ENCODE measurements at regions not wholly inside any gene's neighbourhood (a gene's known extent, or its start where the extent isn't known, plus 50 kb on each side); places are given as distances from the start of the nearest gene placed in this dataset.

- no peak overlapping the region for H2AFZ ChIP-seq (ENCODE audit: low read depth, low read length)
- H3K27me3 ChIP-seq (ENCODE audit: insufficient read depth, low read length) = no peaks in the 10 kb centered on the region
- H4K20me1 ChIP-seq (ENCODE audit: insufficient read depth, low read length) = no peaks in the 10 kb centered on the region
- DNase-seq (ENCODE audit: low read depth) (no peak), FAIRE-seq (no peak)
- H3K4me1 ChIP-seq (ENCODE audit: insufficient read depth, low read length) = no peaks in the 10 kb centered on the region
- Mint-ChIP-seq H3K4me3 (ENCODE audit: unreplicated experiment) (no peak overlapping the region), H3K9me3 (ENCODE audit: unreplicated experiment) (peaks cover 9% of the 10 kb centered on the region), H3K27me3 (ENCODE audit: low read depth, unreplicated experiment) (peaks cover 15% of the 10 kb centered on the region), H3K36me3 (ENCODE audit: low read depth, unreplicated experiment) (peaks cover 3% of the 10 kb centered on the region), H3K4me1 (ENCODE audit: low read depth, unreplicated experiment) (no peaks in the 10 kb centered on the region), H3K27ac (ENCODE audit: unreplicated experiment) (no peak overlapping the region)
- no peaks in the 10 kb centered on the region for H3K9me3 ChIP-seq (ENCODE audit: insufficient read depth, low read depth, low read length)
- TF ChIP-seq, protein P1, sequence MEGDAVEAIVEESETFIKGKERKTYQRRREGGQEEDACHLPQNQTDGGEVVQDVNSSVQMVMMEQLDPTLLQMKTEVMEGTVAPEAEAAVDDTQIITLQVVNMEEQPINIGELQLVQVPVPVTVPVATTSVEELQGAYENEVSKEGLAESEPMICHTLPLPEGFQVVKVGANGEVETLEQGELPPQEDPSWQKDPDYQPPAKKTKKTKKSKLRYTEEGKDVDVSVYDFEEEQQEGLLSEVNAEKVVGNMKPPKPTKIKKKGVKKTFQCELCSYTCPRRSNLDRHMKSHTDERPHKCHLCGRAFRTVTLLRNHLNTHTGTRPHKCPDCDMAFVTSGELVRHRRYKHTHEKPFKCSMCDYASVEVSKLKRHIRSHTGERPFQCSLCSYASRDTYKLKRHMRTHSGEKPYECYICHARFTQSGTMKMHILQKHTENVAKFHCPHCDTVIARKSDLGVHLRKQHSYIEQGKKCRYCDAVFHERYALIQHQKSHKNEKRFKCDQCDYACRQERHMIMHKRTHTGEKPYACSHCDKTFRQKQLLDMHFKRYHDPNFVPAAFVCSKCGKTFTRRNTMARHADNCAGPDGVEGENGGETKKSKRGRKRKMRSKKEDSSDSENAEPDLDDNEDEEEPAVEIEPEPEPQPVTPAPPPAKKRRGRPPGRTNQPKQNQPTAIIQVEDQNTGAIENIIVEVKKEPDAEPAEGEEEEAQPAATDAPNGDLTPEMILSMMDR (IDR thresholded peaks at IDR 0.05; ENCODE audit: insufficient read depth, low read depth, low read length) = no peak
- TF ChIP-seq EZH2 (IDR thresholded peaks at IDR 0.05; ENCODE audit: insufficient read depth, low read length) = no peak
- no peak overlapping the region for H3K9ac ChIP-seq (ENCODE audit: low read length)
- no peaks in the 10 kb centered on the region for H3K36me3 ChIP-seq (ENCODE audit: insufficient read depth, low read length)
- no peaks in the 10 kb centered on the region for H3K79me2 ChIP-seq (ENCODE audit: insufficient read depth, low read length)
- no peak overlapping the region for H3K4me2 ChIP-seq (ENCODE audit: low read length)
- no peak overlapping the region for H3K27ac ChIP-seq (ENCODE audit: low read depth, low read length)
- no peak overlapping the region for H3K4me3 ChIP-seq (ENCODE audit: insufficient read depth, low read depth, low read length)
Measured at GRCh38 chr15:72948662-72949061, 103.6 kb upstream of the NEO1 start.

GRCh38 chr15:72947709-72948108 is 104.6 kb upstream of the NEO1 start:
- no peak overlapping the region for H2AFZ ChIP-seq (ENCODE audit: low read depth, low read length)
- H3K4me1 ChIP-seq (ENCODE audit: insufficient read depth, low read length) = no peaks in the 10 kb centered on the region
- H4K20me1 ChIP-seq (ENCODE audit: insufficient read depth, low read length) = no peaks in the 10 kb centered on the region
- H3K27ac Mint-ChIP-seq (ENCODE audit: unreplicated experiment) = no peak overlapping the region
- H3K4me3 ChIP-seq (ENCODE audit: insufficient read depth, low read depth, low read length) = no peak overlapping the region
- no peaks in the 10 kb centered on the region for H3K36me3 ChIP-seq (ENCODE audit: insufficient read depth, low read length)
- H3K79me2 ChIP-seq (ENCODE audit: insufficient read depth, low read length) = no peaks in the 10 kb centered on the region
- no peak overlapping the region for H3K27ac ChIP-seq (ENCODE audit: low read depth, low read length)
- no peaks in the 10 kb centered on the region for H3K4me1 Mint-ChIP-seq (ENCODE audit: low read depth, unreplicated experiment)
- no peak overlapping the region for H3K4me2 ChIP-seq (ENCODE audit: low read length)
- no peak overlapping the region for H3K9ac ChIP-seq (ENCODE audit: low read length)
- no peak for DNase-seq (ENCODE audit: low read depth)
- TF ChIP-seq EZH2 (IDR thresholded peaks at IDR 0.05; ENCODE audit: insufficient read depth, low read length) = no peak
- TF ChIP-seq, protein P1 (IDR thresholded peaks at IDR 0.05; ENCODE audit: insufficient read depth, low read depth, low read length) = no peak
- no peaks in the 10 kb centered on the region for H3K27me3 ChIP-seq (ENCODE audit: insufficient read depth, low read length)
- H3K9me3 ChIP-seq (ENCODE audit: insufficient read depth, low read depth, low read length) = no peaks in the 10 kb centered on the region
- H3K9me3 Mint-ChIP-seq (ENCODE audit: unreplicated experiment) = peaks cover 9% of the 10 kb centered on the region
- FAIRE-seq = no peak
- no peak overlapping the region for H3K4me3 Mint-ChIP-seq (ENCODE audit: unreplicated experiment)
- H3K36me3 Mint-ChIP-seq (ENCODE audit: low read depth, unreplicated experiment) = no peaks in the 10 kb centered on the region
- H3K27me3 Mint-ChIP-seq (ENCODE audit: low read depth, unreplicated experiment) = peaks cover 18% of the 10 kb centered on the region

DNA sequence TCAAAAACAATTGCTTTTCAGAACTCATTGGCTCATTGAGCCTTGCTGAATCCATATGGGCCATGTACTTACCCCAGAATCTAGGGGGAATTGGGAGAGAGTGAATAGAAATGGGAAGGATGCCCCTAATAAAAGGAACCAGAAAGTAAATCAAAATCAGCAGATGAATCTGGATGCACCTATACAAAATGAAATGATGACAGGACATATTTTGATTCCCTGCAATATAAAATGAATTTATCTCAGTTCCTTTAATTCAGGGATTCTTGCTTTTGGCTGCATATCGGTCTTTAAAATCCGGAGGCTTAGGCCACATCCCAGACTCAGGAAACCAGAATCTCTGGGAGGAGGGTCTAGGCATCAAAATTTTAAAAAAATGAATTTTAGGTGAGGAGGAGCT is 107.7 kb upstream of the NEO1 start:
- Histone ChIP-seq H2AFZ (ENCODE audit: low read depth, low read length) (no peak overlapping the region), H3K27me3 (ENCODE audit: insufficient read depth, low read length) (no peaks in the 10 kb centered on the region), H3K36me3 (ENCODE audit: insufficient read depth, low read length) (no peaks in the 10 kb centered on the region), H3K27ac (ENCODE audit: low read depth, low read length) (no peak overlapping the region), H3K4me3 (ENCODE audit: insufficient read depth, low read depth, low read length) (no peak overlapping the region), H3K9me3 (ENCODE audit: insufficient read depth, low read depth, low read length) (no peaks in the 10 kb centered on the region), H3K4me2 (ENCODE audit: low read length) (no peak overlapping the region), H3K79me2 (ENCODE audit: insufficient read depth, low read length) (no peaks in the 10 kb centered on the region), H3K9ac (ENCODE audit: low read length) (no peak overlapping the region), H4K20me1 (ENCODE audit: insufficient read depth, low read length) (no peaks in the 10 kb centered on the region), H3K4me1 (ENCODE audit: insufficient read depth, low read length) (no peaks in the 10 kb centered on the region)
- Mint-ChIP-seq H3K27me3 (ENCODE audit: low read depth, unreplicated experiment) (peaks cover 29% of the 10 kb centered on the region), H3K9me3 (ENCODE audit: unreplicated experiment) (peaks cover 9% of the 10 kb centered on the region), H3K27ac (ENCODE audit: unreplicated experiment) (no peak overlapping the region), H3K4me1 (ENCODE audit: low read depth, unreplicated experiment) (no peaks in the 10 kb centered on the region), H3K36me3 (ENCODE audit: low read depth, unreplicated experiment) (no peaks in the 10 kb centered on the region), H3K4me3 (ENCODE audit: unreplicated experiment) (no peak overlapping the region)
- TF ChIP-seq EZH2 (IDR thresholded peaks at IDR 0.05; ENCODE audit: insufficient read depth, low read length) = no peak
- no peak for FAIRE-seq
- no peak for DNase-seq (ENCODE audit: low read depth)
